HG03060 (cell line): ENCODE measurements at regions not wholly inside any gene's neighbourhood (a gene's known extent, or its start where the extent isn't known, plus 50 kb on each side); places are given as distances from the start of the nearest gene placed in this dataset.

Experiments
- ATAC-seq: cut with Tn5 transposase; IDR thresholded peaks from one replicate; pipeline ENCODE4 v1.9.1; 2021; ENCODE audit warnings: low read depth, moderate number of reproducible peaks; ENCODE audit not compliant: unreplicated experiment

GRCh38 chr4:23001478-23001877 lies 308.7 kb downstream of the GBA3 start:
- no peak for ATAC-seq

GRCh38 chr4:22999419-22999818 lies 306.7 kb downstream of the GBA3 start:
- no peak for ATAC-seq

- ATAC-seq: no peak
These were observed 304.9 kb downstream of the GBA3 start for GRCh38 chr4:22997358-22998224.

- ATAC-seq: no peak
These were observed 298.8 kb downstream of the GBA3 start for GRCh38 chr4:22991576-22991975.

GRCh38 chr4:22988526-22988925 lies 295.8 kb downstream of the GBA3 start:
- ATAC-seq: no peak

- ATAC-seq: no peak
These were observed 295.1 kb downstream of the GBA3 start for GRCh38 chr4:22987870-22988269.

GRCh38 chr4:22986881-22987280 lies 294.1 kb downstream of the GBA3 start:
- no peak for ATAC-seq

GRCh38 chr4:22986262-22986661 lies 293.5 kb downstream of the GBA3 start:
- no peak for ATAC-seq

- ATAC-seq: no peak
These were observed 291.7 kb downstream of the GBA3 start for GRCh38 chr4:22984390-22984789.

- ATAC-seq: no peak
These were observed 285.9 kb downstream of the GBA3 start for GRCh38 chr4:22978656-22979055.

- ATAC-seq: no peak
These were observed 277.9 kb downstream of the GBA3 start for GRCh38 chr4:22970665-22971064.

- ATAC-seq: no peak
These were observed 276.7 kb downstream of the GBA3 start for GRCh38 chr4:22969287-22969896.

- no peak for ATAC-seq
These were observed 269.6 kb downstream of the GBA3 start for GRCh38 chr4:22962295-22962694.

GRCh38 chr4:22959483-22959882 lies 266.7 kb downstream of the GBA3 start:
- ATAC-seq: no peak

- ATAC-seq: no peak
These were observed 265.1 kb downstream of the GBA3 start for GRCh38 chr4:22957774-22958309.

GRCh38 chr4:22949161-22949855 lies 256.6 kb downstream of the GBA3 start:
- no peak for ATAC-seq

GRCh38 chr4:22947851-22948250 lies 255.1 kb downstream of the GBA3 start:
- no peak for ATAC-seq

- ATAC-seq: no peak
These were observed 250.3 kb downstream of the GBA3 start for GRCh38 chr4:22942920-22943559.

GRCh38 chr4:22941688-22942375 lies 249.1 kb downstream of the GBA3 start:
- no peak for ATAC-seq

GRCh38 chr4:22932326-22932725 lies 239.6 kb downstream of the GBA3 start:
- ATAC-seq: no peak
